ENCODE measurements at regions not wholly inside any gene's neighbourhood (a gene's known extent, or its start where the extent isn't known, plus 50 kb on each side); places are given as distances from the start of the nearest gene placed in this dataset.
"Not testable (repeated sequence)": the region's sequence is repeated elsewhere in the genome, so short reads cannot be mapped to it uniquely, and the experiment has no call there.

DNA sequence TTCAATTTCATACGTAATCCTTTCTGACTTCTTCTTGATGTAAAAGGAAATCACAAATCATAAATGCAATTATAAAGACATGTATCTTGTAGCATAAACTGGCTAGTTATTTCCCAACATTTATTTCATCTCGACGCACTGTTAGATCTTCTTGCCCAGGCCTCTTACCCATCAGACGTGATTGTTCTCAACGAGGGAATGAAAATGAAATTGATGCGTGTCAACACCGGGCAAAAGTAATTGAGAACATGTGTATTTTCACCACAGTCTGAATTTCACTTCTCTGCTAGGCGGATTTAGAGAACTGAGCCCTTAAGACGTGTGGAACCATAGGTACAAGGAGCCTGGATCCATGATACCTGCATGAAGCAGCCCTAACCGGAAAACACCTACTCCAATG is 519.7 kb downstream of the KCNT2 start:
- no peak for DNase-seq

DNA sequence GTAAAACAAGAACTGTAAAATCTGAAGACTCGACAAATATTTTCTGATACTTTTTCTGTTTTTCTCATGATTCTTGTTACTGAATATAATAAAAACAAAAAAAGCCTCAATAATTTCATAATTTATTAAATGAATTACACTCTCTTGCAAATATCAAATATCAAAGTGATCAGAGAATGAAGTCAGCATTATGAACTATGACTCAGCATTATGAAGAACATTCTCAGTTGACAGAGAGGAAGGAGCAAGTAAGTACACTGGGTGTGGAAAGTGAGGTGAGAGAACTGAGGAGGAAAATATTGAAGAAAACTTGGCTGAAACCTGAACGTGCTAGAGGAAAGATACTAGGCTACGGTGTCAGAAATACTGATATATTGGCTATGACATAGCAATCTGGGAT is 529.5 kb downstream of the KCNT2 start:
- DNase-seq: no peak

DNA sequence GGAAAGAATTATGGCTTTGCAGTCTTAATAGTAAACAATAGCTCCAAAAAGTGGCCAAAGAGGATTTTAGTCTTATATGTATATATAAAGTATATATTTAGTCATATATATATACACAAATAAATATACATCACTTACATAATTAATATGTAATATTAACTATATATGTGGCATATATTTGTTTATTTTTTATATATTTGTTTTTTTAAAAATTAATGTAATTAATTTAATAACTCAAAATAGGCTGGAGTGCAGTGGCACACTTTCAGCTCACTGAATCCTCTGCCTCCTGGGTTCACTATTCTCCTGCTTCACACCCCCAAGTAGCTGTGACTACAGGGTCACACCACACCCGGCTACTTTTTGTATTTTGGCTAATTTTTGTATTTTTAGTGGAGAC is 532.6 kb downstream of the KCNT2 start:
- DNase-seq: no peak

DNA sequence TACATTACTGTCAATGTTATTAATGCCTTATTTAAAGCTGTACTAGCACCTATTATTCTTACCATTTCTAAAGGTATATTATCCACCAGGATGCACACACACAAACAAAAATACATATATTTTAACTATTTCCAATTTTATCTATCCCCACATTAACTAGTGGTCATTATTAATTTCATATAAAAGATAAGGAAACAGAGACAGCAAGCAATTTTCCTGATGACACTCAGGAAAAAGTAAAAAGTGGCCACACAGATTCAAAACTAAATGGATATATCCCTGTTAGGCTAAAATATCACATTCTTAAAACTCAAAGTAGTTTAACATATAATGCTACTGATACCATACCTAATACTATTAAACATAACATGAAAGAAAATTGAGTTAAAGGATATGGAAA is 534.1 kb downstream of the KCNT2 start:
- no peak for DNase-seq

DNA sequence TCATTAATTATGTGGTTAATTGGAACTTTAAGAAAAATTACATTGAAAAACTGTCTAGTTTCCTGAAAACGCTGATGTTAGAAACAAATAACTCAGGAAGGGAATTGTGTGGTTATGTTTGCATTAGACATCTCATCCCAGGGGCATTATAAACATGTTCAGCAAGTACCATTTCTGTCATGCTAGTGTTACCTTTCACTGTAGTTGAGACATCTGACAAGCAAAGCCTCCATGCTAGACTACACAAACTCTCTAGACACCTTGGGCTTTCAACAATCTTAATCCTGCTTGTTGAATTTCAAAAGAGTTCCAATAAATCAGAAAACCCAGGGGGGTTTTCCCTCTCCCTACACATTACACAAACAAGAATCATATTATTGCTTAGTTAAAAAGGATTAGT is 536.8 kb downstream of the KCNT2 start:
- DNase-seq: no peak

DNA sequence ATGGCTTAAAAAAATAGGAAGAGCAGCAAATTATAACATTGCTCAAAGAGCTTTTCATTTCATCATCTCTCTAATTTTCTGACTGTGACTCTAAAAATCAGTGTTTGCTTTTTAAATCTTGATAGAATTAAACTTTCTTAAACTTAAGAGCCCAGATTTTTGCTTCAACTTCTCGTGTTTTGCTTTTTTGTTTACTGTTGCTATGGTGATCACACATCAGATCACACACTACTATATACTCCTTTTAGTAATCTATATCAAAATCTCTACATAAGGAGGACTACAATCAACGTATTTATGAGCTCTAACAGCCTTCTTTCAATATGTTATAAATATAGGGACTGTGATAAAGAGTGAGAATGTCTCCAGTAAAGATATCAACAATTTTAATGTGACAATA is 537.3 kb downstream of the KCNT2 start:
- no peak for DNase-seq

DNA sequence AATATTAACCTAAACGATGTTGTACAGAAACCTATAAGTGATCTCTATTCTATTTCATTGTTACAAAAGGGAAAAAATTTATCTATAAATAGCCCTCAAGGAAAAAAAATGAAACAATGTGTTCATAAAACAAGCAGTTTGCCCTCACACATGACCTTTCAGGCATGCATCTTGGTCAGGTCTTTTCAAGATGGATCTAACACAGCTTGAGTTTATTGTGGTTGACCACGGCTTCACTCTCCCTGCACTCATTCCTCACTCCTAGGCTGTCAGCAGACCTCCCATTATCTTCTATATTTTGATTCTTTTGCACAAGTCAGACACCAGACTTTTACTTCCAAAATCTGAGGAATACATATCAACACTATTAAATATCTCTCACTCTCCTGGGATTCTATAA is 544.3 kb downstream of the KCNT2 start:
- no peak for DNase-seq

- no peak for DNase-seq
Observed at GRCh38 chr1:196063294-196063693, 544.9 kb downstream of the KCNT2 start.

DNA sequence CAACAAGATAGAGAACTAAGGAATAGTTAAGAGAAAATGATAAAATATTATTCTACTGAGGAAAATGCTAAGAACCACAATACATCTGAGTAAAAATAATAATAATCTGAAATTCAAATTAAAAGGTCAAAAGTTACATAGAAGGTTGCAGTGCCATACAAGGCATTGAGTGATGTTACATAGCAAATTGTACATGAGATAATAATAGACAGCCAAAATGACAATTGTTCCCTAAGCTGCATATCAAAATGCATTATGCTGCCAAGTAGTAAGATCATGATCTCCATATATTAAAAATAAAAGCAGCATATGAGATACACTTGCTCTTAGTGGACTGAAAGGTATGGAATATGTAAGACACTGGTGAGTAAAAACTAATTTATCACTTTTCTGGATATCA is 547.7 kb downstream of the KCNT2 start:
- no peak for DNase-seq

- DNase-seq: no peak
Observed at GRCh38 chr1:196059210-196059609, 549.0 kb downstream of the KCNT2 start.

GRCh38 chr1:196056966-196057365 is 551.3 kb downstream of the KCNT2 start:
- no peak for DNase-seq

GRCh38 chr1:196049407-196049806 is 558.8 kb downstream of the KCNT2 start:
- no peak for DNase-seq

GRCh38 chr1:196043268-196043667 is 565.0 kb downstream of the KCNT2 start:
- no peak for DNase-seq

DNA sequence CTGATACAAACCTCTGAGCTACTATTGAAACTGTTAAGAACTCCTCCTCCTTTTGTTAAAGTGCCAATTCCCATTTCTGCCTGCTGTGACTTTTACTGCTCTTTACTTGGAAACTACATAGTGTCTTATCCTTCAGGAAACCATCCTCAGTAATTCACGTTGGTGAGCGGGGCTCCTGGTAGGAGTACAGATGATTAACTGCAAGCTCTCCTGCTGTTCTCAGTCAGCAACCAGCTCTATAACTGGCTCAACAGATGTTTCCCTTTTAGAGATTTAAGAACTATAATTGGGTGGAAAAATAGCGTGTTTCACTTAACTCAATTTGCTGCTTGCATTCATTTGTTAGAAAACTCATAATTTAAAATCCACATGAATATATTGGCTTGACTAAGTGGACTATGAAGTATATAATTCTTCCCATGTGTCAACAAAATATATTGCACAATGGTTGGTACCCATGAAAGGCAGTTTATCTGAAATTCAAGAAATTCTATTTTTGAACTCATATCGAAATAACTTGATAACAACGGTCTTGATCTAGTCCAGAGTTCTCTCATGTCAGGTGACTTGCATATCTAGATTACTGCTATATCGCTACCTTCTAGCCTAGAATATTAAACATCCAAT is 574.0 kb downstream of the KCNT2 start:
- no peak for DNase-seq

DNA sequence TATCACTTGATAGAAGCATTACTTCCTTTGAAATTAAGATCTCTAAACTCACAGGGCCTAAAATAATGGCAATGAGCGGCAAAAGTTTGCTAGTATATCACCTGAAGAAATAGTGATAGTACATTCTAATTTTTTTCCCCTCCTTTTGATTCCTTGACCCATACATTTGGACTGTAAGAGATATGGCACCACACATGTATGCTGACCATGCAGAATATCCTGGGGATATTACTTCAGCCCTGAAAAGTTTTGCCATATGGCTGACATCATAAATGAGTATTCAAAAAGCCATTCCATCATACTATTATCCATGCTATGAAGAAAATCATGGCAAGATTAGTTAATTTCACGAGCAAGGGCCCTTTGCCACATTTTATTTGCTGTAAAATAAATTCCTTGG is 576.9 kb downstream of the KCNT2 start:
- DNase-seq: not testable (repeated sequence)

DNA sequence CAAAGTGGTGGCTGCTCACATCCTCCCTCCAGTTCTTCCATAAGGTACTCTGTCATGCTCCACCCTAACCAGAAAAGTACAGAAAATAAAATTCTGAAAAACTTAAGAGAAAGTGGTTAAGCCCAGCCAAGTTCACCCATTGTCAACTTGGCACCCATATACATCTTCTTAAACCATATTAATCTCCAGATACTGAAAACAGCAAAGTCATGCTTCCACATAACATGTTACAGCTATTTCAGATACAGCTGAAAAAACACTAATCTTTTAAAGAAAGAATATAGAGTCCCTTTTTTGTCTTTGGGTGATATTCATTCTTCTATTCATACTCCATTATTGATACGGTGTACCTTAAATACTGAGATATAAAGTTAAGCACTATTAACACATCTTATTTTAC is 577.8 kb downstream of the KCNT2 start:
- DNase-seq: no peak

- no peak for DNase-seq
Observed at GRCh38 chr1:196029410-196029809, 578.8 kb downstream of the KCNT2 start.

GRCh38 chr1:196027127-196027526 is 581.1 kb downstream of the KCNT2 start:
- no peak for DNase-seq

DNA sequence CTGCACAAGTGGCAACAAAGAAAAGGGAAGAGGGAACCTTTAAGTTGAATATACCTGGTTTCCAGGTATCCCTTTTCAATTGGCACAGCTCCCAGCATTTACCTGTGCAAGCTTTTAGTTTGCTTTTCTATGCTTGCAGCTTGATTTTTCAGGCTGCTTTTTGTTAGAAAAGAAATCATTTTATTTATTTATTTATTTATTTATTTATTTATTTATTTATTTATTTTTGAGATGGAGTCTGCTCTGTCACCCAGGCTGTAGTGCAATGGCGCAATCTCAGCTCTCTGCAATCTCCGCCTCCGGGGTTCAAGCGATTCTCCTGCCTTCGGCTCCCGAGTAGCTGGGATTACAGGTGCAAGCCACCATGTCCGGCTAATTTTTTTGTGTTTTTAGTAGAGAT is 587.1 kb downstream of the KCNT2 start:
- DNase-seq: not testable (repeated sequence)

DNA sequence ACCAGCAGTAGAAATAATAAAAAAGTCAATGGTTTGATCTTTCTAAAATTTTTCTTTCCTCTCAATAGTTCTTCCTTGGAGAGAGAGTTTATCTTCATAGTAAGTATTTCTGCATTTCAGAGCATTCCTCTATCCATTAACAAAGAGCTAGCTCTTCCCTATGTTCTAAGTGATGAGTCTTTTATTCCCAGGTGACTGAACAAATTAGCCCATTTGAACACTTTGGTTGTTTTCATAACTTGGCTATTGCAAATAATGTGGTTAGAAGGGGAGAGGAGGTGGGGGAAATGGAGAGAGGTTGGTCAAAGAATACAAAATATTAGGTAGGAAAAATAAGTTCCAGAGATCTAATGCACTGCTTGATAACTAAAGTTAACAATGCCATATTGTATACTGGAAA is 598.9 kb downstream of the KCNT2 start:
- DNase-seq: no peak

- no peak for DNase-seq
Observed at GRCh38 chr1:196007763-196008162, 600.5 kb downstream of the KCNT2 start.

DNA sequence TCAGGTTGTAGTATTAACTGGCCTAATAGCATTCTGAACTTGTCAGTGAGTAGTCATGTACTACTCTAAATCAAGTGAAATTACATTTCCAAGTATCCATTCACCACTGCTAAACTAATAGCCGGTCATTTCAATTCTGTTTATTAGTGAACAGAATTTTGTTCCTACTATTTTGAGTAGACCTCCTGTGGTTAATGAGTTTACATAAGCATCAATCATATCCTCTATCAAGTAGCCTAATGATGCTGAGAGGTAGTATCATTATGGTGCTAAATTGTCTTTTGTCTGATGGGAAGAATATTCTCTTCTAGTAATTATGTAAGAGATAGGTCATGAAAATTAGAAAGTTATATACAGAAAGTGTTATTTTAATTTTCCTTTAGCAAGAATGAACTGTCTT is 602.8 kb downstream of the KCNT2 start:
- DNase-seq: no peak

- DNase-seq: not testable (repeated sequence)
Observed at GRCh38 chr1:196004388-196004787, 603.9 kb downstream of the KCNT2 start.

DNA sequence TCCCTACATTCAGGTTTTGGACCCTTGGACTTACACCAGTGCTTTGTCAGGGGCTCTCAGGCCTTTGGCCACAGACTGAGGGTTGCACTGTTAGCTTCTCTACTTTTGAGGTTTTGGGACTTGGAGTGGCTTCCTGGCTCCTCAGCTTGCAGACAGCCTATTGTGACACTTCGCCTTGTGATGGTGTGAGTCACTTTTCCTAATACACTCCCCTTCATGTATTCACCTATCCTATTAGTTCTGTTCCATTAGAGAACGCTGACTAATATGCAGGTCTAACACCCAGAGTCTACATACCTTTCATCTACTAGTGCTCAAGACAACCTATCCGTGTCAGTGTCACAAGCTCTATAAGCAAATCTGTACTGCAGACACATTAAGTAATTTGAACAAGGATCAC is 605.3 kb downstream of the KCNT2 start:
- DNase-seq: no peak

DNA sequence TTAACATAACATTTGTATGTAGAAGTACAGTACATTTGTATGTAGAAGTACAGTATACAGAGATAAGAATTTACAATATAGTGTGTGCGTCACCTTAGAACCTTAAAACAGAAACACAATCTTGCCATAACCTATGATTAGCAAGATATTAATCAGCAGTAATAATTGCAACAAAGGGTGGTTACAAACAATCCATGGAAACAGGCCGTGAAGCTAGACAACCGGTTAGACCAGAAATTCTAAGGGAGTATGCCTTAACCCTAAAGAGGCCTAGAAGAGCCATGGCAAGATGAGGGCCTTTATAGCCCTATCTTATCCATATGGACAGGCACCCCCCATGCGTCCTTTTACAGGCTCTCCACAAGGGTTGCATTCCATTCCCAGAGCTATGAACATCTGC is 605.9 kb downstream of the KCNT2 start:
- not testable (repeated sequence) for DNase-seq

DNA sequence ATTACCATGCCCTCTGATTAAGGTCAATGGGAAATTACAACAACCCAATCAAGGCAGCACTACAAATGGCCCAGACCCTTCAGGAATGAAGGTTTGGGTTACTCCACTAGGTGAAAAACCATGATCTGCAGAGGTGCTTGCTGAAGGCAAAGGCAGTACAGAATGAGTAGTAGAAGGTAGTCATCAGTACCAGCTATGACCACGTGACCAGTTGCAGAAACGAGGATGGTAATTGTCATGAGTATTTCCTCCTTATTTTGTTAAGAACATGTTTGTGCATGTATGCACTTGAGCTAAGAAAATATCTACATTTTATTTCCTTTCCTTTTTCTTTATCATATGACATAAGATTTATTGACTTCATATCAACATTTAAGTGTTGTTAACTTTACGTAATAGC is 607.1 kb downstream of the KCNT2 start:
- no peak for DNase-seq

All from activated effector memory CD4-positive, alpha-beta T cell treated with Interleukin-2 at 50 U/mL for 16 hours (primary cell).